Cardiac septum (tissue), 1 donor: ENCODE measurements at regions not wholly inside any gene's neighbourhood (a gene's known extent, or its start where the extent isn't known, plus 50 kb on each side); places are given as distances from the start of the nearest gene placed in this dataset.
A peak's percentile ranks its signal among the peaks of the same experiment; 100 is the strongest.

ENCODE experiments used
- DNase-seq: peaks from one replicate; pipeline ENCODE4 v3.0.0-alpha.2; 2020; ENCODE audit warnings: low spot score
- intact Hi-C: fragments of 100-400 bp; cut with DNase I; formaldehyde crosslinking; loops from one replicate; pipeline ENCODE4 v1.14.0; 2022
- donor health status: DM: no; HTN: no; CAD: no.

GRCh38 chr21:31571879-31572278, 87.6 kb upstream of the SOD1 start:
- intact Hi-C loops = no loop called here
- no peak for DNase-seq

- DNase-seq = no peak
- intact Hi-C loops = no loop called here
Measured at GRCh38 chr21:31570824-31571566, 88.5 kb upstream of the SOD1 start.

GRCh38 chr21:31566611-31567010, 92.9 kb upstream of the SOD1 start:
- intact Hi-C loops = no loop called here
- peak; percentile 73 for DNase-seq

GRCh38 chr21:31566064-31566463, 93.4 kb upstream of the SOD1 start:
- no peak for DNase-seq
- intact Hi-C loops = no loop called here

- no peak for DNase-seq
- intact Hi-C loops = no loop called here
Measured at GRCh38 chr21:31564439-31564838, 95.1 kb upstream of the SOD1 start.

GRCh38 chr21:31560479-31560878, 99.0 kb upstream of the SOD1 start:
- intact Hi-C loops = no loop called here
- DNase-seq = peak; percentile 31

GRCh38 chr21:31559368-31560119, 99.9 kb upstream of the SOD1 start:
- peak; percentile 92 for DNase-seq
- intact Hi-C loops = no loop called here

GRCh38 chr21:31558962-31559367, 100.5 kb upstream of the SOD1 start:
- intact Hi-C loops = no loop called here
- peak; percentile 87 for DNase-seq

- peak; percentile 56 for DNase-seq
- intact Hi-C loops = no loop called here
Measured at GRCh38 chr21:31558189-31558961, 101.1 kb upstream of the SOD1 start.

GRCh38 chr21:31557421-31558188, 101.9 kb upstream of the SOD1 start:
- intact Hi-C loops = no loop called here

GRCh38 chr21:31556662-31557061, 102.8 kb upstream of the SOD1 start:
- intact Hi-C loops = no loop called here
- no peak for DNase-seq

More at GRCh38 chr21:31557421-31558188, 101.9 kb upstream of the SOD1 start:
- peak; percentile 68 for DNase-seq

- intact Hi-C loops = no loop called here
- peak; percentile 17 for DNase-seq
Measured at GRCh38 chr21:31555741-31556191, 103.7 kb upstream of the SOD1 start.

GRCh38 chr21:31554511-31555022, 104.9 kb upstream of the SOD1 start:
- intact Hi-C loops = no loop called here
- DNase-seq = peak; percentile 29

- intact Hi-C loops = no loop called here
- DNase-seq = peak; percentile 26
Measured at GRCh38 chr21:31553926-31554325, 105.6 kb upstream of the SOD1 start.

GRCh38 chr21:31553461-31553860, 106.0 kb upstream of the SOD1 start:
- DNase-seq = peak; percentile 41
- intact Hi-C loops = no loop called here

GRCh38 chr21:31552826-31553225, 106.7 kb upstream of the SOD1 start:
- intact Hi-C loops = no loop called here
- peak; percentile 9 for DNase-seq

GRCh38 chr21:31550070-31550469, 109.4 kb upstream of the SOD1 start:
- DNase-seq = no peak
- intact Hi-C loops = no loop called here

GRCh38 chr21:31548688-31549087, 110.8 kb upstream of the SOD1 start:
- intact Hi-C loops = no loop called here
- DNase-seq = peak; percentile 14

- intact Hi-C loops = no loop called here
Measured at GRCh38 chr21:31546443-31547170, 112.9 kb upstream of the SOD1 start.

More at GRCh38 chr21:31546443-31547170, 112.9 kb upstream of the SOD1 start:
- no peak for DNase-seq
